HEK293T (cell line): ENCODE measurements at regions not wholly inside any gene's neighbourhood (a gene's known extent, or its start where the extent isn't known, plus 50 kb on each side); places are given as distances from the start of the nearest gene placed in this dataset.

Experiments
- CTCF ChIA-PET: fragments of 350-600 bp; formaldehyde crosslinking; extraction: SDS; loops from one replicate; lab custom pipeline; 2021; ENCODE audit warnings: antibody characterized with exemption, inconsistent platforms; lab: Yijun Ruan, JAX
- POLR2A ChIA-PET: fragments of 350-600 bp; formaldehyde crosslinking; extraction: SDS; loops from one replicate; lab custom pipeline; 2020; ENCODE audit warnings: antibody characterized with exemption, inconsistent platforms; lab: Yijun Ruan, JAX
- DNase-seq: peaks from one replicate; pipeline ENCODE4 v3.0.0; 2012; ENCODE audit warnings: mixed read lengths; ENCODE audit errors: extremely low spot score
- ARNT ChIP-seq: fragments of 450-650 bp; IDR thresholded peaks from 2 replicates; pipeline ENCODE4 v1.6.1; 2017; ENCODE audit warnings: mild to moderate bottlenecking
- BHLHE40 ChIP-seq: fragments of 450-650 bp; IDR thresholded peaks from 2 replicates; pipeline ENCODE4 v1.6.1; 2016; ENCODE audit warnings: mild to moderate bottlenecking, moderate library complexity, borderline replicate concordance
- CTBP1 ChIP-seq: fragments of 450-650 bp; IDR thresholded peaks from 2 replicates; pipeline ENCODE4 v1.6.1; 2016; ENCODE audit warnings: borderline replicate concordance
- ELF4 ChIP-seq: fragments of 450-650 bp; IDR thresholded peaks from 2 replicates; pipeline ENCODE4 v1.6.1; 2017; ENCODE audit warnings: antibody characterized with exemption
- FOXA1 ChIP-seq: fragments of 450-650 bp; IDR thresholded peaks from 2 replicates; pipeline ENCODE4 v1.6.1; 2016; ENCODE audit warnings: mild to moderate bottlenecking
- FOXK2 ChIP-seq: fragments of 450-650 bp; IDR thresholded peaks from 2 replicates; pipeline ENCODE4 v1.6.1; 2016; ENCODE audit warnings: mild to moderate bottlenecking
- FOXM1 ChIP-seq: fragments of 450-650 bp; IDR thresholded peaks from 2 replicates; pipeline ENCODE4 v1.6.1; 2017; ENCODE audit warnings: mild to moderate bottlenecking, borderline replicate concordance
- HDGF ChIP-seq: fragments of 450-650 bp; IDR thresholded peaks from 2 replicates; pipeline ENCODE4 v1.6.1; 2017; ENCODE audit warnings: antibody characterized with exemption, borderline replicate concordance
- L3MBTL2 ChIP-seq: fragments of 450-650 bp; conservative IDR thresholded peaks from 2 replicates; pipeline ENCODE4 v1.6.1; 2016; ENCODE audit warnings: mild to moderate bottlenecking
- LEF1 ChIP-seq: fragments of 450-650 bp; IDR thresholded peaks from 2 replicates; pipeline ENCODE4 v1.6.1; 2017; ENCODE audit warnings: mild to moderate bottlenecking, borderline replicate concordance
- NFRKB ChIP-seq: fragments of 450-650 bp; IDR thresholded peaks from 2 replicates; pipeline ENCODE4 v1.6.1; 2016; ENCODE audit warnings: mild to moderate bottlenecking, moderate library complexity
- PKNOX1 ChIP-seq: fragments of 450-650 bp; IDR thresholded peaks from 2 replicates; pipeline ENCODE4 v1.6.1; 2016
- SP1 ChIP-seq: fragments of 450-650 bp; IDR thresholded peaks from 2 replicates; pipeline ENCODE4 v1.6.1; 2017
- SUZ12 ChIP-seq: fragments of 450-650 bp; IDR thresholded peaks from 2 replicates; pipeline ENCODE4 v1.6.1; 2016; ENCODE audit warnings: mild to moderate bottlenecking
- TARDBP ChIP-seq: fragments of 450-650 bp; IDR thresholded peaks from 2 replicates; pipeline ENCODE4 v1.6.1; 2016
- ZNF384 ChIP-seq: fragments of 450-650 bp; IDR thresholded peaks from 2 replicates; pipeline ENCODE4 v1.6.1; 2016

- no peak for TF ChIP-seq HDGF
- DNase-seq: no peak
- CTCF ChIA-PET: no interaction called here
- POLR2A ChIA-PET: no interaction called here
Measured at GRCh38 chr13:107020393-107020792, 452.5 kb upstream of the ARGLU1 start.

GRCh38 chr13:107018285-107018684 is 450.3 kb upstream of the ARGLU1 start:
- TF ChIP-seq FOXK2 (no peak), LEF1 (no peak), BHLHE40 (no peak), HDGF (no peak), FOXM1 (no peak), NFRKB (no peak), TARDBP (no peak), L3MBTL2 (no peak), CTBP1 (no peak), ZNF384 (no peak)
- ChIA-PET CTCF (no interaction called here), POLR2A (no interaction called here)
- no peak for DNase-seq

- TF ChIP-seq NFRKB: no peak
- no peak for TF ChIP-seq FOXM1
- no peak for TF ChIP-seq ELF4
- TF ChIP-seq LEF1: no peak
- no peak for TF ChIP-seq TARDBP
- no peak for TF ChIP-seq FOXK2
- no peak for TF ChIP-seq FOXA1
- TF ChIP-seq BHLHE40: no peak
- no peak for TF ChIP-seq SUZ12
- no peak for TF ChIP-seq SP1
- TF ChIP-seq PKNOX1: no peak
- no peak for TF ChIP-seq HDGF
- TF ChIP-seq ZNF384: no peak
- no peak for TF ChIP-seq ARNT
- no peak for TF ChIP-seq L3MBTL2
- no peak for TF ChIP-seq CTBP1
- POLR2A ChIA-PET: no interaction called here
- DNase-seq: no peak
- CTCF ChIA-PET: no interaction called here
Measured at GRCh38 chr13:107006661-107007060, 438.7 kb upstream of the ARGLU1 start.

GRCh38 chr13:107005577-107005976 is 437.6 kb upstream of the ARGLU1 start:
- CTCF ChIA-PET: no interaction called here
- TF ChIP-seq LEF1: no peak
- TF ChIP-seq ARNT: no peak
- TF ChIP-seq CTBP1: no peak
- no peak for TF ChIP-seq SUZ12
- no peak for TF ChIP-seq FOXK2
- TF ChIP-seq NFRKB: no peak
- TF ChIP-seq L3MBTL2: no peak
- no peak for TF ChIP-seq BHLHE40
- TF ChIP-seq SP1: no peak
- no peak for TF ChIP-seq PKNOX1
- TF ChIP-seq TARDBP: no peak
- no peak for TF ChIP-seq ELF4
- TF ChIP-seq HDGF: no peak
- POLR2A ChIA-PET: no interaction called here
- no peak for DNase-seq

- DNase-seq: no peak
- TF ChIP-seq LEF1: no peak
- ChIA-PET CTCF (no interaction called here), POLR2A (no interaction called here)
Measured at GRCh38 chr13:107003911-107004310, 436.0 kb upstream of the ARGLU1 start.

GRCh38 chr13:106998664-106999063 is 430.7 kb upstream of the ARGLU1 start:
- POLR2A ChIA-PET: no interaction called here
- TF ChIP-seq FOXK2 (no peak), ELF4 (no peak), SP1 (no peak), HDGF (no peak), FOXM1 (no peak), LEF1 (no peak), L3MBTL2 (no peak), CTBP1 (no peak), ZNF384 (no peak)

GRCh38 chr13:106997696-106998095 is 429.8 kb upstream of the ARGLU1 start:
- CTCF ChIA-PET: no interaction called here
- POLR2A ChIA-PET: no interaction called here
- no peak for DNase-seq
- TF ChIP-seq PKNOX1: no peak
- TF ChIP-seq CTBP1: no peak
- no peak for TF ChIP-seq LEF1
- TF ChIP-seq SP1: no peak
- no peak for TF ChIP-seq FOXM1
- TF ChIP-seq SUZ12: no peak
- TF ChIP-seq NFRKB: no peak
- no peak for TF ChIP-seq ELF4
- TF ChIP-seq BHLHE40: no peak
- TF ChIP-seq HDGF: no peak
- TF ChIP-seq L3MBTL2: no peak
- TF ChIP-seq FOXA1: no peak
- TF ChIP-seq ARNT: no peak
- no peak for TF ChIP-seq FOXK2
- no peak for TF ChIP-seq TARDBP
- no peak for TF ChIP-seq ZNF384

More at GRCh38 chr13:106998664-106999063, 430.7 kb upstream of the ARGLU1 start:
- DNase-seq: no peak
- CTCF ChIA-PET: no interaction called here
